ENCODE measurements at regions not wholly inside any gene's neighbourhood (a gene's known extent, or its start where the extent isn't known, plus 50 kb on each side); places are given as distances from the start of the nearest gene placed in this dataset.

DNA sequence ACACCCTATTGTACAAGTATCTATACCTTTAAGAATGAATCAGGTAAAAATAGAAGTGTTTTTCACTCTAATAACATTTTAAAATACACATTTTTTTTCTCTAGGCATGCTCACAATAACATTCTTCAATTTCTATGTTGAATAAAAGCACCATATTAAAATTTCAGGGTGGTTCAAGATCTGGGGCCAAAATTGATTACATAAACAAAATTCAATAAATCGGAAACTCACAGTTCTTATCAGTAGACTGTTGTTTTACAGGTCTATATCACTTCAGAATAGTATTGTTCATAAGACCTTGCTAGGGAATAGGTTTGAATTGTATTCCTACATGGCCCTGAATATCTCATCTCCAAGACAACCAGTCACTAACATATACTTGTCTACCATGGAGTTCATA, 634.0 kb downstream of the SPOCK3 start:
- TF ChIP-seq CTCF (IDR thresholded peaks at IDR 0.05; ENCODE audit: partially characterized antibody, unreplicated experiment) = no peak
- no peaks in the 10 kb centered on the region for H3K4me1 Mint-ChIP-seq (ENCODE audit: low read depth, unreplicated experiment)
- H3K9me3 Mint-ChIP-seq (ENCODE audit: unreplicated experiment) = no peaks in the 10 kb centered on the region
- H3K4me3 Mint-ChIP-seq (ENCODE audit: unreplicated experiment) = no peak overlapping the region
- no peak for DNase-seq
- no peaks in the 10 kb centered on the region for H3K36me3 Mint-ChIP-seq (ENCODE audit: unreplicated experiment)
- H3K27me3 Mint-ChIP-seq (ENCODE audit: unreplicated experiment) = no peaks in the 10 kb centered on the region
- no peak overlapping the region for H3K27ac Mint-ChIP-seq (ENCODE audit: unreplicated experiment)

- Mint-ChIP-seq H3K9me3 (ENCODE audit: unreplicated experiment) (no peaks in the 10 kb centered on the region), H3K27ac (ENCODE audit: unreplicated experiment) (no peak overlapping the region), H3K4me3 (ENCODE audit: unreplicated experiment) (no peak overlapping the region), H3K4me1 (ENCODE audit: low read depth, unreplicated experiment) (no peaks in the 10 kb centered on the region), H3K36me3 (ENCODE audit: unreplicated experiment) (no peaks in the 10 kb centered on the region), H3K27me3 (ENCODE audit: unreplicated experiment) (no peaks in the 10 kb centered on the region)
- DNase-seq = no peak
- no peak for TF ChIP-seq CTCF (IDR thresholded peaks at IDR 0.05; ENCODE audit: partially characterized antibody, unreplicated experiment)
These were observed 632.2 kb downstream of the SPOCK3 start for GRCh38 chr4:166602068-166602467.

DNA sequence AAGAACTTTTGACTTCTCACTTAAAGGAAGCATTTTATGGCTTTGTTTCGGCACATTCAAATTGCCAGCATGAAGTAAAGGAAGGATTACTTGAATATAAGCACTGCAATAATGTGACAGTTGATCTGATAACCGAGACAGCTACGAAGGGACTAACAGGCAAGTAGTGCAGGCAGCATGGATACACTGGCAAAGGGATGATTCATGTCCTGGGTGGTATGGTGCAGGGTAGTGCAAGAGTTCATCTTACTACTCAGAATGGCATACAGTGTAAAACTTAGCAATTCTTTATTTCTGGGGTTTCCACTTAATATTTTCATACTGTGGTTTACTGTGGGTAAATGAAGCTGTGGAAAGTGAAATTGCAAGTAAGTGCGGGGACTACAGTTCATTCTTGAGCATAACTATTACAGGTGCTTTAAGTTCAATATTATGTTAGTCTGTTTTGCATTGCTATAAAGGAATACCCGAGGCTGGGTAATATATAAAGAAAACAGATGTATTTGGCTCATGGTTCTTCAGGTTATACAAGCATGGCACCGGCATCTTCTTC, 611.8 kb downstream of the SPOCK3 start:
- Mint-ChIP-seq H3K36me3 (ENCODE audit: unreplicated experiment) (no peaks in the 10 kb centered on the region), H3K4me1 (ENCODE audit: low read depth, unreplicated experiment) (no peaks in the 10 kb centered on the region), H3K27me3 (ENCODE audit: unreplicated experiment) (no peaks in the 10 kb centered on the region), H3K27ac (ENCODE audit: unreplicated experiment) (no peak overlapping the region), H3K4me3 (ENCODE audit: unreplicated experiment) (no peak overlapping the region), H3K9me3 (ENCODE audit: unreplicated experiment) (no peaks in the 10 kb centered on the region)
- DNase-seq = no peak
- no peak for TF ChIP-seq CTCF (IDR thresholded peaks at IDR 0.05; ENCODE audit: partially characterized antibody, unreplicated experiment)

- no peak for TF ChIP-seq CTCF (IDR thresholded peaks at IDR 0.05; ENCODE audit: partially characterized antibody, unreplicated experiment)
- Mint-ChIP-seq H3K4me1 (ENCODE audit: low read depth, unreplicated experiment) (no peaks in the 10 kb centered on the region), H3K36me3 (ENCODE audit: unreplicated experiment) (no peaks in the 10 kb centered on the region), H3K9me3 (ENCODE audit: unreplicated experiment) (no peaks in the 10 kb centered on the region), H3K27me3 (ENCODE audit: unreplicated experiment) (no peaks in the 10 kb centered on the region), H3K27ac (ENCODE audit: unreplicated experiment) (no peak overlapping the region), H3K4me3 (ENCODE audit: unreplicated experiment) (no peak overlapping the region)
- DNase-seq = no peak
These were observed 609.2 kb downstream of the SPOCK3 start for GRCh38 chr4:166625018-166625637.

DNA sequence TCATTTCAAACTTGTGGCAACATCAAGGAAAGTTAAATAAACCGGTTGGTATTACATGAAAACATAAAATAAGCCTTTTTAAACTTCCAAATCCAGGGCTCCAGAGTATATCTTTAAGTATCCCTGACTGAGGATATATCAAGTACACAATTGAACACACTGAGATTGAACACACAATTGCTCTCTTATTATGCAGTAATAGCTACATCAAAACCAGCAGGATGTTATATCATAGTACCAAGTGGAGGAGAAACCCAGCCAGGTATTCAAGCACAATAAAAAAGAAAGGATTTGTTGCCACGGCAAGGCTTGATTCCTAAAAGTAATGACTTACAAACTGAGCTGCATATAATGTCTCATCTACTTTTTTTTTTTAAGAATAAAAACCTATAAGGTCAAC, 605.8 kb downstream of the SPOCK3 start:
- no peak for TF ChIP-seq CTCF (IDR thresholded peaks at IDR 0.05; ENCODE audit: partially characterized antibody, unreplicated experiment)
- DNase-seq = no peak
- Mint-ChIP-seq H3K4me1 (ENCODE audit: low read depth, unreplicated experiment) (no peaks in the 10 kb centered on the region), H3K36me3 (ENCODE audit: unreplicated experiment) (no peaks in the 10 kb centered on the region), H3K4me3 (ENCODE audit: unreplicated experiment) (no peak overlapping the region), H3K27ac (ENCODE audit: unreplicated experiment) (no peak overlapping the region), H3K9me3 (ENCODE audit: unreplicated experiment) (no peaks in the 10 kb centered on the region), H3K27me3 (ENCODE audit: unreplicated experiment) (no peaks in the 10 kb centered on the region)
